22Rv1 (cell line): ENCODE measurements at regions not wholly inside any gene's neighbourhood (a gene's known extent, or its start where the extent isn't known, plus 50 kb on each side); places are given as distances from the start of the nearest gene placed in this dataset.

Experiments
- ZFX ChIP-seq: fragments of 450-650 bp; IDR thresholded peaks from 2 replicates; pipeline ENCODE4 v1.6.1; 2017; ENCODE audit warnings: antibody characterized with exemption, borderline replicate concordance
- TF ChIP-seq, protein P1 (sequence below): fragments of 450-650 bp; IDR thresholded peaks from 2 replicates; pipeline ENCODE4 v1.5.1; 2017; ENCODE audit warnings: mild to moderate bottlenecking

DNA sequence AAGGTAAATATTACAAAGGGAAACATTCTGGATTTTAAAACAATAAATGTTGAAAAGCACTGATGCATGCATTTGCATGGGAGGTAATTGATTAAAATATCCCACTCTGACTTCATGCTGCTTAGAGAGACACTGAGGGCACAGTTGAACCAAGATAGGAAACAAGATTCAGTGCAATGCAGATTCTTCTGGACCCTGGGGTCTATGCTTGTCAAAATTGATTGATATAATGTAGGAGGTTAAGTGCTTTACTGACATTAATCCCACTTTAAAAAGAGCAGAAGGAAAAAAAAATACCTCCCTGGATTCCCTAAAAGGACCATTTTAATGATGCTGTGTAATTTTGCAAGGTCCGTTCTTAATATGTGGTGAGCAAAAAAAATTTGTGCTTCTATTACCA lies 454.2 kb downstream of the GABRB3 start:
- TF ChIP-seq, protein P1, sequence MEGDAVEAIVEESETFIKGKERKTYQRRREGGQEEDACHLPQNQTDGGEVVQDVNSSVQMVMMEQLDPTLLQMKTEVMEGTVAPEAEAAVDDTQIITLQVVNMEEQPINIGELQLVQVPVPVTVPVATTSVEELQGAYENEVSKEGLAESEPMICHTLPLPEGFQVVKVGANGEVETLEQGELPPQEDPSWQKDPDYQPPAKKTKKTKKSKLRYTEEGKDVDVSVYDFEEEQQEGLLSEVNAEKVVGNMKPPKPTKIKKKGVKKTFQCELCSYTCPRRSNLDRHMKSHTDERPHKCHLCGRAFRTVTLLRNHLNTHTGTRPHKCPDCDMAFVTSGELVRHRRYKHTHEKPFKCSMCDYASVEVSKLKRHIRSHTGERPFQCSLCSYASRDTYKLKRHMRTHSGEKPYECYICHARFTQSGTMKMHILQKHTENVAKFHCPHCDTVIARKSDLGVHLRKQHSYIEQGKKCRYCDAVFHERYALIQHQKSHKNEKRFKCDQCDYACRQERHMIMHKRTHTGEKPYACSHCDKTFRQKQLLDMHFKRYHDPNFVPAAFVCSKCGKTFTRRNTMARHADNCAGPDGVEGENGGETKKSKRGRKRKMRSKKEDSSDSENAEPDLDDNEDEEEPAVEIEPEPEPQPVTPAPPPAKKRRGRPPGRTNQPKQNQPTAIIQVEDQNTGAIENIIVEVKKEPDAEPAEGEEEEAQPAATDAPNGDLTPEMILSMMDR, result no peak
- TF ChIP-seq ZFX, result no peak
